C4-2B (cell line): ENCODE measurements at regions not wholly inside any gene's neighbourhood (a gene's known extent, or its start where the extent isn't known, plus 50 kb on each side); places are given as distances from the start of the nearest gene placed in this dataset.

ENCODE experiments used
- CTCF ChIP-seq: fragments of 450-650 bp; conservative IDR thresholded peaks from 2 replicates; pipeline ENCODE4 v1.5.1; 2017; ENCODE audit warnings: mild to moderate bottlenecking
- ZFX ChIP-seq: fragments of 450-650 bp; IDR thresholded peaks from 2 replicates; pipeline ENCODE4 v1.6.1; 2017

DNA sequence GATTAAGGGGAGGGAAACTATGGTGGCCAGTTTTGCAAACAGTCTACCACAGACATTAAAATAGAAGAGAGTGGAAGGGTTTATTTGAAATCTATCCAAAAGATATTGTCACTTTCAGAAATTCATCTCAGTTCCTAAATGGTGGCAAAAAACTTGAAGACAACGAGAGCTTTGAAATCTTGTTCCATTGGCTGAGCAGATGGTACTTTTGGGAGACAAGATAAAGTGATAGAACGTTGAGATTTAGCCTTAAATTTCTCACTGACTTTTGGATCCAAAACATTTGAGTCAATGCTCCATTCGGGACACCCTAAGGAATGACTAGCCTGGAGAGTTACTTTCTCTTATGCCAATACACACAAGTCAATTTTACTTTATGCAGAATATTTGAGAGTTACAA, 319.1 kb upstream of the LARGE1 start:
- TF ChIP-seq CTCF (no peak), ZFX (no peak)
